ENCODE measurements at regions not wholly inside any gene's neighbourhood (a gene's known extent, or its start where the extent isn't known, plus 50 kb on each side); places are given as distances from the start of the nearest gene placed in this dataset.

DNA sequence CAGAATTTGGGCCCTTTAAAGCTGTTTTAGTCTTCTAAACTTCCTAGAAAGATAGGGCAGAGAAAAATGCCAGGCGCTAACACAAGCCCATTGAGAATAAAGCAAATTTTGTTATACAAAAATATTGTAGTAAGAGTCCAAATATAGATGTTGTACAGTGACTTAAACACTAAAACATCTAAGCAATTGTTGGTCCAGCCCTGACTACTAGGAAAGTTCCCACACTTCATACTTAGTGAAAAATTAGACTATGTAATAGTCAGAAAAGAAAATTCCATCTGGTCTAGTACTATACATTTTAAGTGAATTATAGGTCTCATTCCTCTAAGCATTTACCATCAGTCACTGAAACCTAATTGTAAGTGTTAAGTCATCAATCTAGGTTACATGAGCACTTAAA lies 1518.3 kb upstream of the SLC10A2 start:
- Histone ChIP-seq H3K9me3 (no peaks in the 10 kb centered on the region), H3K27me3 (ENCODE audit: low read depth) (no peaks in the 10 kb centered on the region), H3K36me3 (no peaks in the 10 kb centered on the region), H3K4me1 (no peaks in the 10 kb centered on the region), H3K4me3 (no peak overlapping the region), H3K27ac (no peak overlapping the region)
- no peak for TF ChIP-seq CTCF (IDR thresholded peaks at IDR 0.05)
- intact Hi-C loops (cut with DNase I), result no loop called here
- DNase-seq (no peak), ATAC-seq (no peak)

DNA sequence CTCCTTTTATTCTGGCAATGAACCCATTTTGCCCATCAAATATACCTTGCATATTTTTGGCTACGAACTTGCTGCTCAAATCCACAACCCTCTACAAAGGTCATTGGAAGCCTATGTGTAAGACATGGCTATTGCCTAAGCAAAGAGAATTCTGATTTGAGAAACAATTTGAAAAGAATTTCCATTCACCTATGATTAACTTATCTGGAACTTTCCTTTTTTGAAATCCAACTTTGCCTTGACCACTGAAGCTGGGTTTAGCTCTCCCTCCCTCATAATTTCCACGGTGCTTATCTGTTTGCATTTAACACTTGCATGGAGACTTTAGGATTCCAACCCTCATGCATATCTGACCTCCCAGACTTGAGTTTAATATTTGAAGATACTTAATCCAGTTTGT lies 1514.7 kb upstream of the SLC10A2 start:
- H3K9me3 ChIP-seq, result no peaks in the 10 kb centered on the region
- no peak for DNase-seq
- no peaks in the 10 kb centered on the region for H3K4me1 ChIP-seq
- no peak overlapping the region for H3K27ac ChIP-seq
- TF ChIP-seq CTCF (IDR thresholded peaks at IDR 0.05), result no peak
- intact Hi-C loops (cut with DNase I), result no loop called here
- H3K36me3 ChIP-seq, result no peaks in the 10 kb centered on the region
- ATAC-seq, result no peak
- H3K27me3 ChIP-seq (ENCODE audit: low read depth), result no peaks in the 10 kb centered on the region
- no peak overlapping the region for H3K4me3 ChIP-seq

DNA sequence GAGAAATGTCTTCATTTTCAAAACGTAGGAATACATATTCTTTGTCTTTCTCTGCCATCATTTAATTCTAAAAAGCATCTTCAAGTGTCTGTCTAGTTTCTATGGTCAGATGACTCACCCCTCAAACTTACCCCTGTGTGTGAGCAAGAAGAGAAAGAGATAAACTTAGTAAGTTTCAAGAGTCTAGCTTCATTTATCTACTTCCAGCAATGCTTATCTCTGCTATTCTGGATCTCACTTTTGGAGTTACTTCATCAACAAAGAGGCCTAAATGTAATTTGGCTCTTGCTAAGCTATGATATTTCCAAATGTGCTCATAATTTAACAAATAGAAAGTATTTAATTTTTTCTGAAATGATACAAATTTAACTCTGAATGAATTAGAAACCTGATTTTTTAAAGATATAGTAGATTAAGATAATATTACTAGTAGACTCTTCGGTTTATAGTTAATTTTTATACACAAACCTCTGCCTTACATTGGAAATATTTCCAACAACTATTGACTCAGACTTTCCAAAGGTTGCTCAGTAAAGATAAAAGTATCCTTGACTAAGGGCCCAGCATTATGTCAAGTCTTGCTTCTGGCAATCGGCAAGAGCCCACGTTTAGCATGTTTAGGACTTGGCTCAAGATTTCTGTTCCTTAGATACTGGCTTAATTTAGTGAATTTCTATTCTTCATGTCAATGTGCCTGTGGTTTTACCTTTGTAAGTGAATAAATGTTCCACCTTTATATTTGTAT lies 1511.0 kb upstream of the SLC10A2 start:
- no peak for TF ChIP-seq CTCF (IDR thresholded peaks at IDR 0.05)
- intact Hi-C loops (cut with DNase I), result no loop called here
- Histone ChIP-seq H3K27ac (no peak overlapping the region), H3K4me1 (no peaks in the 10 kb centered on the region), H3K36me3 (no peaks in the 10 kb centered on the region), H3K4me3 (no peak overlapping the region), H3K27me3 (ENCODE audit: low read depth) (no peaks in the 10 kb centered on the region), H3K9me3 (no peaks in the 10 kb centered on the region)
- ATAC-seq, result no peak
- no peak for DNase-seq

DNA sequence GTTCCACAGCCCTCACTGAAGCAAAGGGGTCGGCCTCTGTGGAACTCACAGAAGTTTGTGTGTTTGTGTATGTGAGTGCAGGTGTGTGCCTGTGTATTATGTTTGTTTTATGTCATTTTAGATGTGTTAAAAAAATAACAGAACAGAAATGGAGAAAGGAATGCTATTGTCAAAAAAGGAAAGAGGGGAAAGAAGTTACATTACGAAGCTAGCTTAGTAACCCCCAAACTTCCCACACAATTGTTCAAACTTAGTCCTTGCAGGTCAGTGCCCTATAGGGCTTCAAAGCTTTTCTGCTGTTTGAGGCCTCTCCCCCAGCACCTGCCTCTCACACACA lies 1505.6 kb upstream of the SLC10A2 start:
- Histone ChIP-seq H3K9me3 (no peaks in the 10 kb centered on the region), H3K27me3 (ENCODE audit: low read depth) (no peaks in the 10 kb centered on the region), H3K4me3 (no peak overlapping the region), H3K27ac (no peak overlapping the region), H3K4me1 (no peaks in the 10 kb centered on the region), H3K36me3 (no peaks in the 10 kb centered on the region)
- ATAC-seq (no peak), DNase-seq (no peak)
- intact Hi-C loops (cut with DNase I), result no loop called here
- no peak for TF ChIP-seq CTCF (IDR thresholded peaks at IDR 0.05)

DNA sequence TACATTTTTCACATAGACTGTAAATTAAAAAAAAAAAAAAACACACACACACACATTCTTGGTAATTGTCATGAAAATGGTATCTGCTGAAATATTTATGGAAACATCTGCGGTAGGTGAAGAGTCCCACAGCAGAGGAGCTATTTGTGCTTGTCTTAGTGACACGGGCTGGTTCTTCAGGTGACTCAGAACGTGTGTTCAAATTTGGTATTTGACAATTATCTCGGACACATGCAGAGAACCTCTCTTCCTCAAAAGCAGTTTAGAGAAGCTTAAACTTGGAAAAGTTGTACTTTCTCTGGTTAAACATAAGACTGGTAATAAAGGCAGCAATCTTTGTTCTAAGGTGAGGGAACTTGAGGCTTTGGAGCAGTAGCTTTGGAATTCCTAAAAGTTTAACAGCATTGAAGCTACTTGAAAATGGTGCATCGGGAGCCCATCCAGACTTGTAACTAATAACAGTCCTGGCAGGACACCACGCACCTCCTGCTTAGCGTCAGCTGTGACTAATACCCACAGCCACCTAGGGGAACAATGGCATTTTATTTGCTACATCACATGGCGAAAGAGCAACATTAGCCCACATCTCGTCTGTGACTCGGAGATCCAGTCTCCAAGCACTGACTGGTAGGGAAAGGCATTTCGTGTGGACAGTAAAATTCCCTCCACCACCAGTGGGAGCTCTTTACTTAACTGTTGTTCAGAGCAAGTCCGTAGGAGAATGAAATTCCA lies 1505.1 kb upstream of the SLC10A2 start:
- no peaks in the 10 kb centered on the region for H3K4me1 ChIP-seq
- ATAC-seq (peak; percentile 75 to 83), DNase-seq (no peak)
- no peak overlapping the region for H3K27ac ChIP-seq
- H3K9me3 ChIP-seq, result no peaks in the 10 kb centered on the region
- peak; percentile 58 for TF ChIP-seq CTCF (IDR thresholded peaks at IDR 0.05)
- no peaks in the 10 kb centered on the region for H3K36me3 ChIP-seq
- H3K27me3 ChIP-seq (ENCODE audit: low read depth), result no peaks in the 10 kb centered on the region
- H3K4me3 ChIP-seq, result no peak overlapping the region
- intact Hi-C loops (cut with DNase I), result no loop called here
